H1 (cell line): ENCODE measurements at regions not wholly inside any gene's neighbourhood (a gene's known extent, or its start where the extent isn't known, plus 50 kb on each side); places are given as distances from the start of the nearest gene placed in this dataset.

Source experiments
- CTCF ChIA-PET: fragments of 300-600 bp; sonication (Branson Sonifier 250); formaldehyde crosslinking; loops from one replicate; lab custom pipeline; 2021; ENCODE audit not compliant: partially characterized antibody; lab: Charles Lee
- POLR2A ChIA-PET: fragments of 300-600 bp; sonication (Branson Sonifier 250); formaldehyde crosslinking; loops from one replicate; lab custom pipeline; 2021; ENCODE audit warnings: inconsistent platforms; ENCODE audit not compliant: partially characterized antibody; lab: Charles Lee
- DNase-seq, 2 experiments: peaks; one replicate each; pipeline versions ENCODE4 v3.0.0 to v3.0.0-alpha.2; 2010 to 2022; ENCODE audit warnings: low spot score in 2 of 2, low read depth in 1 of 2, mixed read lengths in 1 of 2
- FAIRE-seq: peaks from 2 replicates; lab custom pipeline; 2011; peaks lifted over from hg19 to GRCh38; lab: Jason Lieb, UNC
- H2AFZ ChIP-seq: 2 replicates; pipeline ENCODE4 v1.8.1; 2012; ENCODE audit warnings: low read length, inconsistent platforms
- H2AK5ac ChIP-seq: 2 replicates; pipeline ENCODE4 v1.6.1; 2013; ENCODE audit warnings: low read depth, low read length
- H2BK120ac ChIP-seq: replicated peaks from 2 replicates; pipeline ENCODE3; 2013; ENCODE audit warnings: low read depth, low read length, inconsistent platforms
- H2BK12ac ChIP-seq: 2 replicates; pipeline ENCODE4 v1.6.1; 2013; ENCODE audit warnings: low read depth, low read length
- H2BK15ac ChIP-seq: 2 replicates; pipeline ENCODE4 v1.6.1; 2013; ENCODE audit warnings: low read length
- H2BK20ac ChIP-seq: 2 replicates; pipeline ENCODE4 v1.6.1; 2013; ENCODE audit warnings: low read length
- H2BK5ac ChIP-seq: 2 replicates; pipeline ENCODE4 v1.6.1; 2013; ENCODE audit warnings: low read depth, low read length
- H3K14ac ChIP-seq: 2 replicates; pipeline ENCODE4 v1.6.1; 2013; ENCODE audit warnings: inconsistent platforms; ENCODE audit not compliant: insufficient read length
- H3K18ac ChIP-seq: 2 replicates; pipeline ENCODE4 v1.6.1; 2013; ENCODE audit warnings: low read length; ENCODE audit errors: extremely low read depth
- H3K23ac ChIP-seq: 2 replicates; pipeline ENCODE4 v1.6.1; 2013; ENCODE audit warnings: inconsistent platforms; ENCODE audit not compliant: insufficient read length
- H3K23me2 ChIP-seq: 2 replicates; pipeline ENCODE4 v1.6.1; 2013; ENCODE audit warnings: low read depth, low read length
- H3K27ac ChIP-seq: 2 replicates; pipeline ENCODE4 v1.6.1; 2011; ENCODE audit warnings: low read depth, low read length, inconsistent platforms
- H3K27me3 ChIP-seq, 4 experiments: replicated peaks in 1 of 4; 1 replicate in 1 of 4; 2 replicates in 3 of 4; pipeline versions ENCODE4 v1.6.1 to v1.8.1; 2011 to 2013; ENCODE audit warnings: low read length in 3 of 4, mild to moderate bottlenecking in 3 of 4, inconsistent platforms in 2 of 4, mixed read lengths in 2 of 4, moderate library complexity in 1 of 4; ENCODE audit not compliant: control insufficient read depth in 3 of 4, insufficient read depth in 3 of 4; ENCODE audit errors: extremely low read depth in 1 of 4
- H3K36me3 ChIP-seq, 4 experiments: 2 replicates each; pipeline versions ENCODE4 v1.6.1 to v1.8.1; 2011 to 2013; ENCODE audit warnings: mild to moderate bottlenecking in 4 of 4, low read length in 3 of 4, moderate library complexity in 2 of 4, control low read depth in 1 of 4, inconsistent platforms in 1 of 4; ENCODE audit not compliant: insufficient read depth in 4 of 4, control insufficient read depth in 2 of 4
- H3K4ac ChIP-seq: replicated peaks from 2 replicates; pipeline ENCODE3; 2013; ENCODE audit warnings: low read length, low read depth, mixed read lengths, inconsistent platforms; ENCODE audit not compliant: insufficient read length
- H3K4me1 ChIP-seq, 4 experiments: replicated peaks in 1 of 4; 1 replicate in 1 of 4; 2 replicates in 3 of 4; pipeline versions ENCODE4 v1.6.1 to v1.8.1; 2011 to 2013; ENCODE audit warnings: low read length in 3 of 4, inconsistent platforms in 2 of 4, mixed read lengths in 1 of 4; ENCODE audit not compliant: insufficient read depth in 4 of 4, control insufficient read depth in 3 of 4
- H3K4me2 ChIP-seq, 2 experiments: 2 replicates each; pipeline versions ENCODE4 v1.6.1 to v1.8.1; 2011 to 2013; ENCODE audit warnings: low read depth in 2 of 2, low read length in 2 of 2, control low read depth in 1 of 2, inconsistent platforms in 1 of 2, mild to moderate bottlenecking in 1 of 2; ENCODE audit not compliant: insufficient read depth in 1 of 2
- H3K4me3 ChIP-seq, 4 experiments: fragments of 200-600, 300-600 bp in 1 of 4; sonication (generic), shearing (Covaris generic), sonication (Bioruptor Twin) in 1 of 4; 2 replicates each; pipeline versions ENCODE4 v1.5.1 to v1.8.1; 2011 to 2016; ENCODE audit warnings: low read length in 4 of 4, low read depth in 3 of 4, control low read depth in 2 of 4, inconsistent platforms in 2 of 4, mild to moderate bottlenecking in 2 of 4, mixed read lengths in 1 of 4, moderate library complexity in 1 of 4; ENCODE audit not compliant: insufficient read depth in 2 of 4; ENCODE audit errors: extremely low read depth in 1 of 4
- H3K56ac ChIP-seq: replicated peaks from 2 replicates; pipeline ENCODE3; 2013; ENCODE audit warnings: low read depth, mild to moderate bottlenecking, mixed read lengths, low read length, inconsistent platforms; ENCODE audit not compliant: insufficient read length
- H3K79me1 ChIP-seq: 2 replicates; pipeline ENCODE4 v1.6.1; 2013; ENCODE audit warnings: low read depth, low read length, control low read depth
- H3K79me2 ChIP-seq, 2 experiments: 2 replicates each; pipeline versions ENCODE4 v1.6.1 to v1.8.1; 2012 to 2013; ENCODE audit warnings: low read length in 2 of 2, mild to moderate bottlenecking in 2 of 2, inconsistent platforms in 1 of 2; ENCODE audit not compliant: insufficient read depth in 2 of 2, control insufficient read depth in 1 of 2
- H3K9ac ChIP-seq, 4 experiments: replicated peaks in 1 of 4; 1 replicate in 1 of 4; 2 replicates in 3 of 4; pipeline versions ENCODE4 v1.6.1 to v1.8.1; 2011 to 2013; ENCODE audit warnings: low read depth in 3 of 4, low read length in 3 of 4, control low read depth in 2 of 4, mild to moderate bottlenecking in 2 of 4, moderate library complexity in 2 of 4, inconsistent platforms in 1 of 4; ENCODE audit errors: extremely low read depth in 1 of 4
- H3K9me3 ChIP-seq, 2 experiments: 2 replicates each; pipeline versions ENCODE4 v1.6.1 to v1.8.1; 2012 to 2013; ENCODE audit warnings: mild to moderate bottlenecking in 2 of 2, moderate library complexity in 2 of 2, control low read depth in 1 of 2, inconsistent platforms in 1 of 2, low read depth in 1 of 2, low read length in 1 of 2, mixed read lengths in 1 of 2; ENCODE audit not compliant: insufficient read depth in 2 of 2
- H4K20me1 ChIP-seq, 2 experiments: replicated peaks in 1 of 2; 2 replicates each; pipeline versions ENCODE3 to v1.8.1; 2011 to 2013; ENCODE audit warnings: inconsistent platforms in 2 of 2, low read length in 2 of 2, mild to moderate bottlenecking in 1 of 2; ENCODE audit not compliant: insufficient read depth in 2 of 2, control insufficient read depth in 1 of 2
- H4K5ac ChIP-seq: 2 replicates; pipeline ENCODE4 v1.6.1; 2013; ENCODE audit warnings: low read length, low read depth, mixed read lengths, inconsistent platforms; ENCODE audit not compliant: insufficient read length
- H4K8ac ChIP-seq: 2 replicates; pipeline ENCODE4 v1.8.0; 2013; ENCODE audit warnings: mild to moderate bottlenecking, moderate library complexity, low read length, inconsistent platforms; ENCODE audit not compliant: insufficient read depth; ENCODE audit errors: extremely low read depth
- H4K91ac ChIP-seq: replicated peaks from 2 replicates; pipeline ENCODE3; 2013; ENCODE audit warnings: low read length, mixed read lengths, inconsistent platforms; ENCODE audit not compliant: insufficient read length
- ASH2L ChIP-seq: fragments of 200-600, 300-600 bp; sonication (generic); IDR thresholded peaks from one replicate; pipeline ENCODE4 v1.7.1; 2017; ENCODE audit warnings: low read length
- CBX5 ChIP-seq: fragments of 300-800, 300-1000 bp; sonication (generic); IDR thresholded peaks from 2 replicates; pipeline ENCODE4 v1.7.1; 2016; ENCODE audit warnings: antibody characterized with exemption, low read length, low read depth
- CEBPB ChIP-seq: IDR thresholded peaks from 2 replicates; pipeline ENCODE4 v1.6.1; 2012; ENCODE audit warnings: low read depth, low read length
- JUN ChIP-seq: IDR thresholded peaks from 2 replicates; pipeline ENCODE4 v1.6.1; 2011; ENCODE audit warnings: low read depth, mild to moderate bottlenecking, improper control_type of control experiment, low read length
- KDM1A ChIP-seq: fragments of 200-600, 300-600 bp; sonication (generic); IDR thresholded peaks from 2 replicates; pipeline ENCODE4 v1.7.1; 2016; ENCODE audit warnings: mild to moderate bottlenecking, low read length, borderline replicate concordance
- POU5F1 ChIP-seq: IDR thresholded peaks from 2 replicates; pipeline ENCODE4 v1.6.1; 2011; ENCODE audit warnings: low read depth, mild to moderate bottlenecking, low read length, moderate library complexity
- RAD21 ChIP-seq, 2 experiments: IDR thresholded peaks in 1 of 2; conservative IDR thresholded peaks in 1 of 2; 2 replicates each; pipeline ENCODE4 v1.6.1; 2011; ENCODE audit warnings: low read depth in 2 of 2, low read length in 2 of 2, improper control_type of control experiment in 1 of 2, inconsistent platforms in 1 of 2, mild to moderate bottlenecking in 1 of 2, moderate library complexity in 1 of 2
- RNF2 ChIP-seq: fragments of 200-900, 300-1000 bp; sonication (generic); IDR thresholded peaks from 2 replicates; pipeline ENCODE4 v1.7.1; 2016; ENCODE audit warnings: borderline replicate concordance, low read depth, mild to moderate bottlenecking, antibody characterized with exemption, low read length; ENCODE audit not compliant: poor library complexity, severe bottlenecking; ENCODE audit errors: missing control alignments
- SP4 ChIP-seq: IDR thresholded peaks from 2 replicates; pipeline ENCODE4 v1.6.1; 2012; ENCODE audit warnings: low read length, inconsistent platforms
- TAF1 ChIP-seq: IDR thresholded peaks from 2 replicates; pipeline ENCODE4 v1.6.1; 2011; ENCODE audit warnings: mild to moderate bottlenecking, low read depth, low read length

DNA sequence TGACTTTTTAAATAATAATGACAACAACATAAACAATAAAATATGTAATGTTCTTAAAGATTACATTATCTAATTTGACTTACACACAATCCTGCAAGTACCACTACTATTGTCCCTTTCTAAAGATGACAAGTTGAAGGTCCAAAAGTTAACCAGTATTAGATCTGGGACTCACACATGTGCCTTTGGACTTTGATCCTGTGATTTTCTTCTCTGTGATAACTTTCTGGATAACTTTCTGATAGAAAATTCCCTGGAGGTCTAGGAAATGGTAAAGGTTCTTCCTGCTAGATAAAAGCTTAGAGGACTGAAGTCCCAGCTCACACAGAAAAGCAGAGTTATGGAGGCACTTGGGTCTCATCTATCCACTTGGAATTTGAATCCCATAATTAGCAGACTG, 311.9 kb upstream of the KLHL29 start:
- Histone ChIP-seq H3K23ac (no peak overlapping the region), H3K18ac (no peak overlapping the region), H3K27me3 (no peaks in the 10 kb centered on the region), H3K9ac (no peak overlapping the region), H3K23me2 (no peaks in the 10 kb centered on the region), H2BK120ac (no peak overlapping the region), H3K4me2 (no peak overlapping the region), H3K4ac (no peak overlapping the region), H3K4me1 (peaks cover 0 to 3% (median 0%) of the 10 kb centered on the region in 4 experiments; a peak in 1 of 7 replicates), H2BK12ac (no peak overlapping the region), H3K79me2 (no peaks in the 10 kb centered on the region), H3K9me3 (no peaks in the 10 kb centered on the region), H4K20me1 (no peaks in the 10 kb centered on the region), H2BK15ac (no peak overlapping the region), H2BK5ac (no peak overlapping the region), H4K5ac (no peak overlapping the region), H3K56ac (no peak overlapping the region), H3K14ac (no peak overlapping the region), H4K8ac (no peak overlapping the region), H2AK5ac (no peak overlapping the region), H3K79me1 (no peaks in the 10 kb centered on the region), H3K4me3 (no peak overlapping the region), H3K27ac (no peak overlapping the region), H4K91ac (no peak overlapping the region), H2AFZ (no peak overlapping the region), H3K36me3 (no peaks in the 10 kb centered on the region), H2BK20ac (no peak overlapping the region)
- ChIA-PET CTCF (no interaction called here), POLR2A (no interaction called here)
- FAIRE-seq (no peak), DNase-seq (no peak)
- TF ChIP-seq RNF2 (no peak), CEBPB (no peak), JUN (no peak), RAD21 (IDR thresholded peaks at IDR 0.05 in 1 of 2, conservative IDR thresholded peaks at IDR 0.05 in 1 of 2; ENCODE audit: low read depth in 2 of 2, low read length in 2 of 2) (no peak), TAF1 (no peak), POU5F1 (no peak), ASH2L (no peak), CBX5 (no peak), SP4 (no peak), KDM1A (no peak)
